Neural cell (in vitro differentiated cells): ENCODE measurements at regions not wholly inside any gene's neighbourhood (a gene's known extent, or its start where the extent isn't known, plus 50 kb on each side); places are given as distances from the start of the nearest gene placed in this dataset.

Experiments
- H2AFZ ChIP-seq: fragments of 200-600, 300-800 bp; sonication (generic), shearing (Covaris generic); 2 replicates; pipeline ENCODE4 v1.6.0; 2014; ENCODE audit warnings: low read depth, mild to moderate bottlenecking, antibody characterized with exemption, low read length, moderate library complexity
- H3F3A ChIP-seq: fragments of 200-600 bp; shearing (Covaris generic); 2 replicates; pipeline ENCODE4 v1.6.1; 2016; ENCODE audit warnings: mild to moderate bottlenecking, moderate library complexity, mixed read lengths, antibody characterized with exemption, low read length; ENCODE audit not compliant: insufficient read depth, poor library complexity, severe bottlenecking
- H3K27ac ChIP-seq: fragments of 200-600, 300-800 bp; sonication (generic), shearing (Covaris generic); 2 replicates; pipeline ENCODE4 v1.5.1; 2014; ENCODE audit warnings: mild to moderate bottlenecking, low read length, moderate library complexity
- H3K27me3 ChIP-seq: fragments of 300-800, 200-600 bp; sonication (generic), shearing (Covaris generic); 2 replicates; pipeline ENCODE4 v1.6.0; 2014; ENCODE audit warnings: mild to moderate bottlenecking, low read depth, low read length, moderate library complexity; ENCODE audit not compliant: insufficient read depth
- H3K36me3 ChIP-seq: fragments of 300-800, 200-600 bp; sonication (generic), shearing (Covaris generic); 2 replicates; pipeline ENCODE4 v1.5.1; 2014; ENCODE audit warnings: mild to moderate bottlenecking, antibody characterized with exemption, low read length, moderate library complexity; ENCODE audit not compliant: insufficient read depth
- H3K4me2 ChIP-seq: fragments of 300-800, 200-600 bp; sonication (generic), shearing (Covaris generic); 2 replicates; pipeline ENCODE4 v1.6.0; 2014; ENCODE audit warnings: mild to moderate bottlenecking, low read length
- H3K4me3 ChIP-seq: fragments of 300-800, 200-600 bp; sonication (generic), shearing (Covaris generic); 2 replicates; pipeline ENCODE4 v1.5.1; 2014; ENCODE audit warnings: mild to moderate bottlenecking, low read length, moderate library complexity
- H3K79me2 ChIP-seq: fragments of 200-600 bp; shearing (Covaris generic); replicated peaks from 2 replicates; pipeline ENCODE4 v1.6.0; 2014; ENCODE audit warnings: mild to moderate bottlenecking, low read length, moderate library complexity; ENCODE audit not compliant: insufficient read depth
- H3K9ac ChIP-seq: fragments of 300-800, 200-600 bp; sonication (generic), shearing (Covaris generic); 2 replicates; pipeline ENCODE4 v1.6.1; 2016; ENCODE audit warnings: mild to moderate bottlenecking, low read length, mixed read lengths
- H3K9me2 ChIP-seq: fragments of 200-600 bp; shearing (Covaris generic); 2 replicates; pipeline ENCODE4 v1.6.1; 2016; ENCODE audit warnings: mild to moderate bottlenecking, low read length, mixed read lengths; ENCODE audit not compliant: insufficient read depth
- H3K9me3 ChIP-seq: fragments of 200-600, 300-800 bp; sonication (generic), shearing (Covaris generic); 2 replicates; pipeline ENCODE4 v1.6.1; 2016; ENCODE audit warnings: mild to moderate bottlenecking, mixed run types, low read length, moderate library complexity, mixed read lengths
- H4K20me1 ChIP-seq: fragments of 200-600 bp; shearing (Covaris generic); 2 replicates; pipeline ENCODE4 v1.6.1; 2016; ENCODE audit warnings: mild to moderate bottlenecking, mixed run types; ENCODE audit not compliant: insufficient read depth
- CTCF ChIP-seq: fragments of 450-650 bp; IDR thresholded peaks from 2 replicates; pipeline ENCODE4 v1.5.1; 2014; ENCODE audit warnings: antibody characterized with exemption, mild to moderate bottlenecking, moderate library complexity; ENCODE audit not compliant: poor library complexity, severe bottlenecking
- EP300 ChIP-seq: fragments of 450-650 bp; conservative IDR thresholded peaks from 2 replicates; pipeline ENCODE4 v1.6.1; 2014; ENCODE audit warnings: antibody characterized with exemption, mild to moderate bottlenecking, moderate library complexity; ENCODE audit not compliant: poor library complexity, severe bottlenecking
- EZH2 ChIP-seq: fragments of 200-600, 300-800 bp; shearing (Covaris generic), sonication (generic); IDR thresholded peaks from 2 replicates; pipeline ENCODE4 v1.6.1; 2014; ENCODE audit warnings: antibody characterized with exemption, low read length, borderline replicate concordance, mild to moderate bottlenecking; ENCODE audit not compliant: insufficient read depth, poor library complexity, severe bottlenecking
- MXI1 ChIP-seq: fragments of 450-650 bp; conservative IDR thresholded peaks from 2 replicates; pipeline ENCODE4 v1.6.1; 2014; ENCODE audit warnings: antibody characterized with exemption, mild to moderate bottlenecking; ENCODE audit not compliant: poor library complexity, severe bottlenecking
- POLR2AphosphoS5 ChIP-seq: IDR thresholded peaks from 2 replicates; pipeline ENCODE4 v1.6.1; 2012
- RAD21 ChIP-seq: fragments of 450-650 bp; conservative IDR thresholded peaks from 2 replicates; pipeline ENCODE4 v1.6.1; 2014; ENCODE audit warnings: antibody characterized with exemption, mild to moderate bottlenecking, moderate library complexity
- SMC3 ChIP-seq: fragments of 450-650 bp; conservative IDR thresholded peaks from 2 replicates; pipeline ENCODE4 v1.6.1; 2014; ENCODE audit warnings: antibody characterized with exemption, mild to moderate bottlenecking, moderate library complexity; ENCODE audit not compliant: poor library complexity
- TAF1 ChIP-seq: IDR thresholded peaks from 2 replicates; pipeline ENCODE4 v1.6.1; 2012; ENCODE audit warnings: low read depth
- TF ChIP-seq, protein P1 (sequence below): IDR thresholded peaks from 2 replicates; pipeline ENCODE4 v1.6.1; 2012; ENCODE audit warnings: borderline replicate concordance

GRCh38 chr2:22027345-22028005 lies 903.7 kb downstream of the TDRD15 start:
- no peak overlapping the region for H3K4me3 ChIP-seq
- TF ChIP-seq EP300, result no peak
- no peak for TF ChIP-seq SMC3
- no peak for TF ChIP-seq POLR2AphosphoS5
- no peak for TF ChIP-seq CTCF
- no peak for TF ChIP-seq EZH2
- no peak for TF ChIP-seq MXI1
- no peak for TF ChIP-seq RAD21
- TF ChIP-seq, protein P1, sequence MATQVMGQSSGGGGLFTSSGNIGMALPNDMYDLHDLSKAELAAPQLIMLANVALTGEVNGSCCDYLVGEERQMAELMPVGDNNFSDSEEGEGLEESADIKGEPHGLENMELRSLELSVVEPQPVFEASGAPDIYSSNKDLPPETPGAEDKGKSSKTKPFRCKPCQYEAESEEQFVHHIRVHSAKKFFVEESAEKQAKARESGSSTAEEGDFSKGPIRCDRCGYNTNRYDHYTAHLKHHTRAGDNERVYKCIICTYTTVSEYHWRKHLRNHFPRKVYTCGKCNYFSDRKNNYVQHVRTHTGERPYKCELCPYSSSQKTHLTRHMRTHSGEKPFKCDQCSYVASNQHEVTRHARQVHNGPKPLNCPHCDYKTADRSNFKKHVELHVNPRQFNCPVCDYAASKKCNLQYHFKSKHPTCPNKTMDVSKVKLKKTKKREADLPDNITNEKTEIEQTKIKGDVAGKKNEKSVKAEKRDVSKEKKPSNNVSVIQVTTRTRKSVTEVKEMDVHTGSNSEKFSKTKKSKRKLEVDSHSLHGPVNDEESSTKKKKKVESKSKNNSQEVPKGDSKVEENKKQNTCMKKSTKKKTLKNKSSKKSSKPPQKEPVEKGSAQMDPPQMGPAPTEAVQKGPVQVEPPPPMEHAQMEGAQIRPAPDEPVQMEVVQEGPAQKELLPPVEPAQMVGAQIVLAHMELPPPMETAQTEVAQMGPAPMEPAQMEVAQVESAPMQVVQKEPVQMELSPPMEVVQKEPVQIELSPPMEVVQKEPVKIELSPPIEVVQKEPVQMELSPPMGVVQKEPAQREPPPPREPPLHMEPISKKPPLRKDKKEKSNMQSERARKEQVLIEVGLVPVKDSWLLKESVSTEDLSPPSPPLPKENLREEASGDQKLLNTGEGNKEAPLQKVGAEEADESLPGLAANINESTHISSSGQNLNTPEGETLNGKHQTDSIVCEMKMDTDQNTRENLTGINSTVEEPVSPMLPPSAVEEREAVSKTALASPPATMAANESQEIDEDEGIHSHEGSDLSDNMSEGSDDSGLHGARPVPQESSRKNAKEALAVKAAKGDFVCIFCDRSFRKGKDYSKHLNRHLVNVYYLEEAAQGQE, result no peak
- no peak for TF ChIP-seq TAF1
- no peak overlapping the region for H3K4me2 ChIP-seq
- no peak overlapping the region for H2AFZ ChIP-seq
- H3K27me3 ChIP-seq, result no peaks in the 10 kb centered on the region
- H3K36me3 ChIP-seq, result no peaks in the 10 kb centered on the region
- no peaks in the 10 kb centered on the region for H3K9me2 ChIP-seq
- H3F3A ChIP-seq, result no peaks in the 10 kb centered on the region
- no peaks in the 10 kb centered on the region for H3K79me2 ChIP-seq
- H3K27ac ChIP-seq, result no peak overlapping the region
- H3K9me3 ChIP-seq, result no peaks in the 10 kb centered on the region
- no peaks in the 10 kb centered on the region for H4K20me1 ChIP-seq
- H3K9ac ChIP-seq, result no peak overlapping the region

DNA sequence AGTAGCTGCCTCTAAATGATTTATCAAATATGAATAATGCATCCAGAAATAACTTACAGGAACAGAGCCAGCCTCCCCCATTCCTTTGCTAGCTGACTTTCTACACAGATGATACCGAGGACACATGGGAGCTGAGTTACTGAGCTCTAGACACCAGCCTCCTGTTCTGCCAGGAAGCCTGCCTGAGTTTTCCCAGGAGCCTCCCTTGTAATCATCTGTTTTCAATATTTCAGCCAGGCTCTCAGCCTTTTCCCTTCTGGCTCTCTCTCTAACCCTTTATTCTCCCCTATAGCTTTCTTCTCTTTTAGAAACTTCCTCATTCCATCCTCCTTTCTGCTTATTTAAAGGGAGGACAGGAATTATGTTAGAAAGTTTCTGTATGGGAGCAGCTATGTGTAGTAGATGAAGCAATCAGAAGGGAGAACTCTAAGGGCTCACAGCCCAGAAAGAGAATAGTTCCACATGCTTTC lies 911.6 kb downstream of the TDRD15 start:
- no peaks in the 10 kb centered on the region for H3K27me3 ChIP-seq
- H3F3A ChIP-seq, result no peaks in the 10 kb centered on the region
- H4K20me1 ChIP-seq, result no peaks in the 10 kb centered on the region
- no peaks in the 10 kb centered on the region for H3K36me3 ChIP-seq
- no peaks in the 10 kb centered on the region for H3K9me3 ChIP-seq
- H3K9ac ChIP-seq, result no peak overlapping the region
- no peak overlapping the region for H3K27ac ChIP-seq
- H3K4me2 ChIP-seq, result no peak overlapping the region
- H2AFZ ChIP-seq, result no peak overlapping the region
- no peak for TF ChIP-seq TAF1
- TF ChIP-seq, protein P1, result no peak
- TF ChIP-seq RAD21, result no peak
- no peak for TF ChIP-seq CTCF
- TF ChIP-seq EZH2, result no peak
- no peak for TF ChIP-seq EP300
- TF ChIP-seq POLR2AphosphoS5, result no peak
- TF ChIP-seq SMC3, result no peak
- TF ChIP-seq MXI1, result no peak
- H3K4me3 ChIP-seq, result no peak overlapping the region
- no peaks in the 10 kb centered on the region for H3K9me2 ChIP-seq
- no peaks in the 10 kb centered on the region for H3K79me2 ChIP-seq
